GM19372 (cell line): ENCODE measurements at regions not wholly inside any gene's neighbourhood (a gene's known extent, or its start where the extent isn't known, plus 50 kb on each side); places are given as distances from the start of the nearest gene placed in this dataset.
"Not testable (repeated sequence)": the region's sequence is repeated elsewhere in the genome, so short reads cannot be mapped to it uniquely, and the experiment has no call there.

Experiments
- ATAC-seq: cut with Tn5 transposase; IDR thresholded peaks from one replicate; pipeline ENCODE4 v1.9.1; 2021; ENCODE audit warnings: mild to moderate bottlenecking, low read depth, moderate library complexity; ENCODE audit not compliant: unreplicated experiment

GRCh38 chr10:33494694-33495265 lies 160.3 kb upstream of the NRP1 start:
- no peak for ATAC-seq

GRCh38 chr10:33493978-33494377 lies 159.5 kb upstream of the NRP1 start:
- ATAC-seq: no peak

- no peak for ATAC-seq
Observed at GRCh38 chr10:33493497-33493896, 159.0 kb upstream of the NRP1 start.

GRCh38 chr10:33492701-33493345 lies 158.4 kb upstream of the NRP1 start:
- ATAC-seq: no peak

- no peak for ATAC-seq
Observed at GRCh38 chr10:33489501-33490176, 155.2 kb upstream of the NRP1 start.

- ATAC-seq: peak; percentile 77
Observed at GRCh38 chr10:33487014-33487776, 152.7 kb upstream of the NRP1 start.

GRCh38 chr10:33485276-33485675 lies 150.8 kb upstream of the NRP1 start:
- ATAC-seq: no peak

GRCh38 chr10:33484787-33485186 lies 150.3 kb upstream of the NRP1 start:
- no peak for ATAC-seq

- no peak for ATAC-seq
Observed at GRCh38 chr10:33483816-33484190, 149.3 kb upstream of the NRP1 start.

- ATAC-seq: no peak
Observed at GRCh38 chr10:33483124-33483815, 148.8 kb upstream of the NRP1 start.

- no peak for ATAC-seq
Observed at GRCh38 chr10:33482486-33482885, 148.0 kb upstream of the NRP1 start.

- ATAC-seq: no peak
Observed at GRCh38 chr10:33481184-33481583, 146.7 kb upstream of the NRP1 start.

- not testable (repeated sequence) for ATAC-seq
Observed at GRCh38 chr10:33480417-33480816, 145.9 kb upstream of the NRP1 start.

- ATAC-seq: no peak
Observed at GRCh38 chr10:33478675-33479125, 144.2 kb upstream of the NRP1 start.

- no peak for ATAC-seq
Observed at GRCh38 chr10:33478089-33478674, 143.7 kb upstream of the NRP1 start.

- ATAC-seq: no peak
Observed at GRCh38 chr10:33477291-33478088, 143.0 kb upstream of the NRP1 start.

- no peak for ATAC-seq
Observed at GRCh38 chr10:33476757-33477273, 142.3 kb upstream of the NRP1 start.

- ATAC-seq: no peak
Observed at GRCh38 chr10:33473688-33474087, 139.2 kb upstream of the NRP1 start.

- ATAC-seq: not testable (repeated sequence)
Observed at GRCh38 chr10:33468006-33468405, 133.5 kb upstream of the NRP1 start.
